HepG2 (cell line): ENCODE measurements at regions not wholly inside any gene's neighbourhood (a gene's known extent, or its start where the extent isn't known, plus 50 kb on each side); places are given as distances from the start of the nearest gene placed in this dataset.

ENCODE experiments used
- ATAC-seq: fragments of 200-7000 bp; cut with Tn5 transposase; 3 replicates; pipeline ENCODE4 v1.9.1; 2020; ENCODE audit warnings: mild to moderate bottlenecking, moderate library complexity
- BruUV-seq: library from RNA; stranded (reverse); fragments of 400-500 nt; replicated peaks from 2 replicates; lab custom pipeline; 2021; lab: Mats Ljungman, UMichigan
- CTCF ChIA-PET: fragments of 300-600 bp; formaldehyde crosslinking; extraction: SDS; loops from one replicate; lab custom pipeline; 2021; ENCODE audit warnings: low total read pairs, inconsistent platforms, low intra/inter-chr PET ratio; lab: Yijun Ruan, JAX
- POLR2A ChIA-PET: fragments of 350-600 bp; sonication (Branson Sonifier 250); formaldehyde crosslinking; loops from one replicate; lab custom pipeline; 2020; ENCODE audit warnings: antibody characterized with exemption, inconsistent platforms; lab: Yijun Ruan, JAX
- DNase-seq: peaks from one replicate; pipeline ENCODE4 v3.0.0-alpha.2; 2015; ENCODE audit warnings: low spot score
- FAIRE-seq: peaks from 3 replicates; lab custom pipeline; 2011; peaks lifted over from hg19 to GRCh38; lab: Jason Lieb, UNC
- H2AFZ ChIP-seq: one replicate; pipeline ENCODE4 v1.6.1; 2011; ENCODE audit warnings: low read length, inconsistent platforms
- H3K27ac ChIP-seq: fragments of 300-600 bp; 3 replicates; pipeline ENCODE4 v1.8.0; 2011; ENCODE audit warnings: mixed run types, mild to moderate bottlenecking, mixed read lengths, low read length, inconsistent platforms; ENCODE audit not compliant: insufficient read depth; ENCODE audit errors: extremely low read length
- H3K27me3 ChIP-seq, 2 experiments: fragments of 200-600 bp in 1 of 2; 2 replicates in 1 of 2; 3 replicates in 1 of 2; pipeline versions ENCODE4 v1.6.0 to v1.8.0; 2011; ENCODE audit warnings: low read length in 2 of 2, mild to moderate bottlenecking in 2 of 2, moderate library complexity in 2 of 2, inconsistent platforms in 1 of 2; ENCODE audit not compliant: insufficient read depth in 2 of 2, control insufficient read depth in 1 of 2
- H3K36me3 ChIP-seq, 2 experiments: fragments of 200-600 bp in 1 of 2; replicated peaks in 1 of 2; 2 replicates in 1 of 2; 3 replicates in 1 of 2; pipeline versions ENCODE4 v1.5.1 to v1.8.0; 2011; ENCODE audit warnings: low read length in 2 of 2, inconsistent platforms in 1 of 2; ENCODE audit not compliant: insufficient read depth in 2 of 2, control insufficient read depth in 1 of 2
- H3K4me1 ChIP-seq: 2 replicates; pipeline ENCODE4 v1.5.1; 2012; ENCODE audit warnings: low read length, inconsistent platforms; ENCODE audit not compliant: insufficient read depth
- H3K4me2 ChIP-seq: 2 replicates; pipeline ENCODE4 v1.6.0; 2011; ENCODE audit warnings: low read depth, low read length, inconsistent platforms
- H3K4me3 ChIP-seq, 3 experiments: fragments of 200-600 bp in 1 of 3; sonication (generic), shearing (Covaris generic) in 1 of 3; replicated peaks in 1 of 3; 2 replicates each; pipeline ENCODE4 v1.5.1; 2011 to 2016; ENCODE audit warnings: low read length in 3 of 3, inconsistent platforms in 2 of 3, low read depth in 2 of 3, mild to moderate bottlenecking in 2 of 3, control low read depth in 1 of 3, mixed read lengths in 1 of 3; ENCODE audit not compliant: insufficient read depth in 1 of 3
- H3K79me2 ChIP-seq: one replicate; pipeline ENCODE4 v1.6.1; 2011; ENCODE audit warnings: low read length, inconsistent platforms; ENCODE audit not compliant: insufficient read depth
- H3K9ac ChIP-seq: 2 replicates; pipeline ENCODE4 v1.6.0; 2011; ENCODE audit warnings: mild to moderate bottlenecking, low read depth, low read length, inconsistent platforms; ENCODE audit not compliant: insufficient read depth
- H3K9me3 ChIP-seq: 2 replicates; pipeline ENCODE4 v1.5.1; 2012; ENCODE audit warnings: mild to moderate bottlenecking, low read length
- H4K20me1 ChIP-seq: 2 replicates; pipeline ENCODE4 v1.6.0; 2011; ENCODE audit warnings: inconsistent platforms, mild to moderate bottlenecking, low read length, moderate library complexity; ENCODE audit not compliant: insufficient read depth
- ATF5 ChIP-seq: sonication (generic); formaldehyde crosslinking; IDR thresholded peaks from 2 replicates; pipeline ENCODE4 v1.4.0; 2020; ENCODE audit warnings: mild to moderate bottlenecking, low read depth, missing genetic modification reagents
- CBX1 ChIP-seq: IDR thresholded peaks from one replicate; pipeline ENCODE4 v1.6.1; 2016; ENCODE audit warnings: antibody characterized with exemption, low read depth
- GATAD2A ChIP-seq: IDR thresholded peaks from 2 replicates; pipeline ENCODE4 v1.6.1; 2016
- GLMP ChIP-seq: sonication (generic); formaldehyde crosslinking; IDR thresholded peaks from 2 replicates; pipeline ENCODE4 v1.9.0; 2021; ENCODE audit warnings: missing genetic modification reagents, mild to moderate bottlenecking, borderline replicate concordance
- GTF2F1 ChIP-seq: fragments of 150-350 bp; IDR thresholded peaks from 2 replicates; pipeline ENCODE4 v1.6.1; 2014; ENCODE audit warnings: low read length
- KLF15 ChIP-seq: sonication (generic); formaldehyde crosslinking; IDR thresholded peaks from 2 replicates; pipeline ENCODE4 v1.8.1; 2023; ENCODE audit warnings: borderline replicate concordance, mild to moderate bottlenecking, inconsistent platforms, missing genetic modification reagents, mixed read lengths
- KLF9 ChIP-seq: IDR thresholded peaks from 2 replicates; pipeline ENCODE4 v1.6.1; 2016; ENCODE audit warnings: low read depth
- PAWR ChIP-seq: sonication (generic); formaldehyde crosslinking; IDR thresholded peaks from 2 replicates; pipeline ENCODE4 v1.4.0; 2020; ENCODE audit warnings: missing genetic modification reagents, mild to moderate bottlenecking, borderline replicate concordance
- RFXANK ChIP-seq: IDR thresholded peaks from 2 replicates; pipeline ENCODE4 v1.6.1; 2016
- SALL2 ChIP-seq: sonication (generic); formaldehyde crosslinking; IDR thresholded peaks from 2 replicates; pipeline ENCODE4 v1.8.1; 2023; ENCODE audit warnings: mild to moderate bottlenecking, missing genetic modification reagents, inconsistent platforms
- SKIL ChIP-seq: sonication (generic); formaldehyde crosslinking; IDR thresholded peaks from 2 replicates; pipeline ENCODE4 v1.8.0; 2022; ENCODE audit warnings: missing genetic modification reagents, mild to moderate bottlenecking, moderate library complexity, borderline replicate concordance
- SNAPC4 ChIP-seq: sonication (generic); formaldehyde crosslinking; IDR thresholded peaks from 2 replicates; pipeline ENCODE4 v1.4.0; 2020; ENCODE audit warnings: mild to moderate bottlenecking, missing genetic modification reagents
- TERF1 ChIP-seq: sonication (generic); formaldehyde crosslinking; IDR thresholded peaks from 2 replicates; pipeline ENCODE4 v1.8.0; 2022; ENCODE audit warnings: mild to moderate bottlenecking, missing genetic modification reagents, moderate library complexity
- ZBTB8A ChIP-seq: sonication (generic); formaldehyde crosslinking; IDR thresholded peaks from 2 replicates; pipeline ENCODE4 v1.4.0; 2020; ENCODE audit warnings: mild to moderate bottlenecking, low read depth, missing genetic modification reagents, borderline replicate concordance
- ZEB1 ChIP-seq: IDR thresholded peaks from 2 replicates; pipeline ENCODE4 v1.6.1; 2012; ENCODE audit warnings: mild to moderate bottlenecking, low read depth, inconsistent platforms; ENCODE audit not compliant: insufficient replicate concordance
- ZNF747 ChIP-seq: sonication (generic); formaldehyde crosslinking; IDR thresholded peaks from 2 replicates; pipeline ENCODE4 v1.8.1; 2023; ENCODE audit warnings: missing genetic modification reagents, mild to moderate bottlenecking, borderline replicate concordance
- WGBS: methylation state at CpG from one replicate; pipeline ENCODE4 v1.1.6; 2017; ENCODE audit warnings: low lambda C conversion rate; 5-methylcytosine and 5-hydroxymethylcytosine counted together
- in situ Hi-C: cut with HindIII; loops from 2 replicates; pipeline ENCODE4 v1.10.0; 2017; ENCODE audit warnings: low pct_unique_long_range_greater_than_20kb; ENCODE audit not compliant: extremely low pct_ligation_motif_present
- intact Hi-C: fragments of 100-400 bp; cut with micrococcal nuclease; formaldehyde crosslinking; loops from one replicate; pipeline ENCODE4 v1.10.0; 2022; ENCODE audit not compliant: unreplicated experiment

- no peak overlapping the region for H3K27ac ChIP-seq
- 0% methylated on average over 1 of the region's 2 CpGs for WGBS
- BruUV-seq, result no TSS peak
- intact Hi-C loops, result no loop called here
- H3K27me3 ChIP-seq, result no peaks in the 10 kb centered on the region
- CTCF ChIA-PET, result no interaction called here
- H3K4me3 ChIP-seq, result no peak overlapping the region
- H3K36me3 ChIP-seq, result no peaks in the 10 kb centered on the region
- no peak overlapping the region for H2AFZ ChIP-seq
- no peak for DNase-seq
- no peaks in the 10 kb centered on the region for H3K79me2 ChIP-seq
- in situ Hi-C loops, result loop anchor here (25.0 kb wide), 1 partner anchor 103 kb away; no protein-coding TSS in a partner anchor
- POLR2A ChIA-PET, result no interaction called here
- H3K9ac ChIP-seq, result no peak overlapping the region
- H3K9me3 ChIP-seq, result no peaks in the 10 kb centered on the region
- no peak overlapping the region for H3K4me2 ChIP-seq
- no peak for FAIRE-seq
- no peak for ATAC-seq
- H3K4me1 ChIP-seq, result no peaks in the 10 kb centered on the region
- no peaks in the 10 kb centered on the region for H4K20me1 ChIP-seq
- no peak for TF ChIP-seq ZEB1
- TF ChIP-seq GATAD2A, result no peak
- no peak for TF ChIP-seq GLMP
- no peak for TF ChIP-seq SALL2
- TF ChIP-seq SNAPC4 (CRISPR knock-in tag), result no peak
- TF ChIP-seq PAWR (CRISPR knock-in tag), result no peak
- TF ChIP-seq RFXANK (CRISPR knock-in tag), result no peak
- no peak for TF ChIP-seq CBX1
- TF ChIP-seq ATF5 (CRISPR knock-in tag), result no peak
- TF ChIP-seq KLF15 (CRISPR knock-in tag), result no peak
- TF ChIP-seq ZBTB8A, result no peak
- TF ChIP-seq GTF2F1, result no peak
- TF ChIP-seq TERF1 (CRISPR knock-in tag), result no peak
- no peak for TF ChIP-seq SKIL
- TF ChIP-seq ZNF747 (CRISPR knock-in tag), result no peak
- no peak for TF ChIP-seq KLF9 (CRISPR knock-in tag)
Observed at GRCh38 chrY:7834284-7834683, 922.7 kb upstream of the AMELY start.
